CD14-positive monocyte (primary cell): ENCODE measurements at regions not wholly inside any gene's neighbourhood (a gene's known extent, or its start where the extent isn't known, plus 50 kb on each side); places are given as distances from the start of the nearest gene placed in this dataset.

ENCODE experiments used
- DNase-seq, 3 donors: peaks; one replicate each; pipeline ENCODE4 v3.0.0-alpha.2; 2011 to 2022
- H2AFZ ChIP-seq: 2 replicates; pipeline ENCODE4 v1.6.0; 2012; ENCODE audit warnings: mild to moderate bottlenecking, low read depth, low read length, inconsistent platforms; ENCODE audit not compliant: insufficient read depth, poor library complexity, severe bottlenecking
- H3K27ac ChIP-seq, 2 donors: 1 replicate in 1 of 2; 2 replicates in 1 of 2; pipeline ENCODE4 v1.5.1; 2012 to 2013; ENCODE audit warnings: low read length in 2 of 2, control low read depth in 1 of 2, inconsistent platforms in 1 of 2, low read depth in 1 of 2, mild to moderate bottlenecking in 1 of 2
- H3K27me3 ChIP-seq, 2 donors: one replicate each; pipeline versions ENCODE4 v1.6.0 to v1.6.1; 2011 to 2013; ENCODE audit warnings: low read length in 2 of 2; ENCODE audit not compliant: control insufficient read depth in 2 of 2, insufficient read depth in 2 of 2
- H3K36me3 ChIP-seq, 2 donors: replicated peaks in 1 of 2; 1 replicate in 1 of 2; 2 replicates in 1 of 2; pipeline versions ENCODE4 v1.5.1 to v1.6.1; 2012 to 2013; ENCODE audit warnings: low read length in 2 of 2, control low read depth in 1 of 2, inconsistent platforms in 1 of 2, mild to moderate bottlenecking in 1 of 2; ENCODE audit not compliant: insufficient read depth in 2 of 2, control insufficient read depth in 1 of 2
- H3K4me1 ChIP-seq, 2 donors: 1 replicate in 1 of 2; 2 replicates in 1 of 2; pipeline versions ENCODE4 v1.5.1 to v1.6.1; 2012 to 2013; ENCODE audit warnings: low read length in 2 of 2, control low read depth in 1 of 2, inconsistent platforms in 1 of 2, mild to moderate bottlenecking in 1 of 2, moderate library complexity in 1 of 2; ENCODE audit not compliant: insufficient read depth in 2 of 2, control insufficient read depth in 1 of 2
- H3K4me2 ChIP-seq: replicated peaks from 2 replicates; pipeline ENCODE3; 2012; ENCODE audit warnings: low read length, moderate library complexity, mild to moderate bottlenecking; ENCODE audit not compliant: poor library complexity, severe bottlenecking; ENCODE audit errors: extremely low read depth
- H3K4me3 ChIP-seq, 3 experiments: fragments of 200-600 bp in 1 of 3; sonication (generic) in 1 of 3; replicated peaks in 1 of 3; 1 replicate in 2 of 3; 2 replicates in 1 of 3; pipeline ENCODE4 v1.5.1; 2011 to 2013; ENCODE audit warnings: low read length in 3 of 3, mild to moderate bottlenecking in 3 of 3, control low read depth in 2 of 3, low read depth in 2 of 3, inconsistent platforms in 1 of 3, moderate library complexity in 1 of 3
- H3K79me2 ChIP-seq: 2 replicates; pipeline ENCODE4 v1.6.0; 2012; ENCODE audit warnings: mild to moderate bottlenecking, control low read depth, inconsistent platforms, low read length, moderate library complexity; ENCODE audit not compliant: insufficient read depth
- H3K9ac ChIP-seq: 2 replicates; pipeline ENCODE4 v1.6.0; 2017; ENCODE audit warnings: low read length, mild to moderate bottlenecking; ENCODE audit not compliant: insufficient read depth, poor library complexity, severe bottlenecking
- H3K9me3 ChIP-seq, 2 donors: replicated peaks in 1 of 2; 1 replicate in 1 of 2; 2 replicates in 1 of 2; pipeline versions ENCODE4 v1.5.1 to v1.6.1; 2012 to 2013; ENCODE audit warnings: low read length in 2 of 2, control low read depth in 1 of 2; ENCODE audit not compliant: control insufficient read depth in 1 of 2, insufficient read depth in 1 of 2
- H4K20me1 ChIP-seq: 2 replicates; pipeline ENCODE4 v1.6.0; 2012; ENCODE audit warnings: mild to moderate bottlenecking, low read length, control low read depth, moderate library complexity; ENCODE audit not compliant: insufficient read depth
- H3K27ac Mint-ChIP-seq, 7 donors: one replicate each; pipeline ENCODE4 v1.8.0; 2020; ENCODE audit warnings: mild to moderate bottlenecking in 7 of 7, mixed read lengths in 7 of 7, moderate library complexity in 6 of 7, inconsistent platforms in 2 of 7
- H3K27me3 Mint-ChIP-seq, 3 donors: one replicate each; pipeline ENCODE4 v1.8.0; 2021 to 2022; ENCODE audit warnings: low read depth in 3 of 3, mild to moderate bottlenecking in 3 of 3, mixed read lengths in 3 of 3, moderate library complexity in 3 of 3, inconsistent platforms in 1 of 3
- H3K36me3 Mint-ChIP-seq, 2 donors: one replicate each; pipeline ENCODE4 v1.8.0; 2020; ENCODE audit warnings: mixed read lengths in 2 of 2, inconsistent platforms in 1 of 2, mild to moderate bottlenecking in 1 of 2
- H3K4me1 Mint-ChIP-seq: one replicate; pipeline ENCODE4 v1.8.0; 2020; ENCODE audit warnings: mild to moderate bottlenecking, mixed read lengths
- H3K4me3 Mint-ChIP-seq, 2 donors: one replicate each; pipeline ENCODE4 v1.8.0; 2020; ENCODE audit warnings: mild to moderate bottlenecking in 2 of 2, mixed read lengths in 2 of 2, moderate library complexity in 1 of 2
- H3K9me3 Mint-ChIP-seq, 7 donors: one replicate each; pipeline ENCODE4 v1.8.0; 2020 to 2022; ENCODE audit warnings: mixed read lengths in 7 of 7, mild to moderate bottlenecking in 6 of 7, moderate library complexity in 6 of 7, inconsistent platforms in 2 of 7
- CTCF ChIP-seq: fragments of 200-600 bp; IDR thresholded peaks from one replicate; pipeline ENCODE4 v1.8.0; 2022; ENCODE audit warnings: antibody characterized with exemption, mild to moderate bottlenecking
- WGBS: methylation state at CpG from one replicate; pipeline ENCODE4 v1.1.5; 2013; ENCODE audit warnings: missing lambda C conversion rate; ENCODE audit not compliant: insufficient coverage; 5-methylcytosine and 5-hydroxymethylcytosine counted together
- intact Hi-C, 2 donors: fragments of 100-400 bp; cut with micrococcal nuclease; formaldehyde crosslinking; loops; one replicate each; pipeline versions ENCODE4 v1.15.0 to v1.15.1; 2023

GRCh38 chr2:157169889-157170288 lies 87.6 kb upstream of the GALNT5 start:
- Mint-ChIP-seq H3K27ac (no peak overlapping the region), H3K36me3 (no peaks in the 10 kb centered on the region), H3K9me3 (peaks cover 2 to 8% (median 3%) of the 10 kb centered on the region in 7 donors), H3K27me3 (peaks cover 0 to 6% (median 1%) of the 10 kb centered on the region in 3 donors), H3K4me3 (no peak overlapping the region), H3K4me1 (peaks cover 15% of the 10 kb centered on the region)
- 100% methylated on average over 1 of the region's 3 CpGs for WGBS
- Histone ChIP-seq H3K79me2 (no peaks in the 10 kb centered on the region), H4K20me1 (no peaks in the 10 kb centered on the region), H3K4me1 (peaks cover 0 to 3% of the 10 kb centered on the region in 2 donors), H3K27ac (no peak overlapping the region), H3K9ac (no peak overlapping the region), H3K27me3 (no peaks in the 10 kb centered on the region), H3K4me2 (no peak overlapping the region), H3K36me3 (no peaks in the 10 kb centered on the region), H3K4me3 (no peak overlapping the region), H3K9me3 (peaks cover 0 to 9% of the 10 kb centered on the region in 2 donors), H2AFZ (no peak overlapping the region)
- intact Hi-C loops: no loop called here
- DNase-seq: peak in 2 of 3 donors; percentile 11 to 19
- TF ChIP-seq CTCF: no peak

GRCh38 chr2:157170299-157170698 lies 87.2 kb upstream of the GALNT5 start:
- Histone ChIP-seq H3K27ac (no peak overlapping the region), H3K4me2 (no peak overlapping the region), H3K9ac (no peak overlapping the region), H3K27me3 (no peaks in the 10 kb centered on the region), H4K20me1 (no peaks in the 10 kb centered on the region), H3K79me2 (no peaks in the 10 kb centered on the region), H3K9me3 (peaks cover 0 to 5% of the 10 kb centered on the region in 2 donors), H3K4me3 (no peak overlapping the region), H3K36me3 (no peaks in the 10 kb centered on the region), H2AFZ (no peak overlapping the region), H3K4me1 (peaks cover 0 to 3% of the 10 kb centered on the region in 2 donors)
- no peak for DNase-seq
- Mint-ChIP-seq H3K27me3 (peaks cover 0 to 6% (median 1%) of the 10 kb centered on the region in 3 donors), H3K27ac (no peak overlapping the region), H3K4me3 (no peak overlapping the region), H3K4me1 (peaks cover 15% of the 10 kb centered on the region), H3K36me3 (no peaks in the 10 kb centered on the region), H3K9me3 (peaks cover 0 to 4% (median 3%) of the 10 kb centered on the region in 7 donors)
- intact Hi-C loops: no loop called here
- WGBS: no CpG with 5 or more reads among the region's 1 CpG
- no peak for TF ChIP-seq CTCF
